CD1c-positive myeloid dendritic cell (primary cell): ENCODE measurements at regions not wholly inside any gene's neighbourhood (a gene's known extent, or its start where the extent isn't known, plus 50 kb on each side); places are given as distances from the start of the nearest gene placed in this dataset.

Experiments
- DNase-seq: peaks from one replicate; pipeline ENCODE4 v3.0.0-alpha.2; 2016; ENCODE audit errors: extremely low spot score

DNA sequence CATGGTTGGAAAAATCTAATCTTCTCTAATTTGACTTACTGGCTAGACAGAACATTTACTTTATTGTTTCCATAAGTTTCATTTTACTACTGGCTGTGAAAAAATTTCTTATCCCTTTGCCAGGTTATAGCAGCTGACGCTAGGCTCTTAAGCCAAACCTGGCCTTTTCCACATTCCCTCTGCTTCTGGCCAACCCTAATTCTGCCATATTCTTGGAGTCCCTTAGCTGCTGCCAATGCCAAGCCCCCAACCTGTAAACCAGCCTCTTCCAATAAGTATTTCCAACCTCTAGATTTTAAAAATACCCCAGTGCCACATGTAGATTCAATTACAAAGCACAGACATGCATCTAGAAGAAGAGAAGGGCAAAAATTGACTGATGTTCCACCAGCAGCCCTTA is 452.3 kb upstream of the MEX3C start:
- DNase-seq, result no peak

DNA sequence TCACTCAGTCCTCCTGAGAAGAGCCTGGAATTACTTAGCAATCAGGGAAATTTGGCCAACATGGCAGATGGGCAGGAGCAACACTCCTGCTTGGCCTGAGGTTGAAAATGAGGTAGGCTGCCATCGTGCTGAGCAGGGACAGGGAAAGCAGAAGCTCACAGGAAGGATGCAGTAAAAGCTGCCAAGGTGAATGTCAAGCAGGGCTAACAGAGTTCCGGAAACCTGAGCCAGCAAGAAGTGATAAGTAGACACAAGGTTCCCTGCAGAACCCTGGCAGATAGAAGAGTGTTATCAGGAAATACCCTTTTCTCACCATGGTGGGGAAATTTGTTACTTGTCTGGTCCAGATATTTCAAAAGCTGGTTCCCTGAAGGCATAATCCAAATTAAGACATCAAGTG is 454.3 kb upstream of the MEX3C start:
- DNase-seq, result no peak

DNA sequence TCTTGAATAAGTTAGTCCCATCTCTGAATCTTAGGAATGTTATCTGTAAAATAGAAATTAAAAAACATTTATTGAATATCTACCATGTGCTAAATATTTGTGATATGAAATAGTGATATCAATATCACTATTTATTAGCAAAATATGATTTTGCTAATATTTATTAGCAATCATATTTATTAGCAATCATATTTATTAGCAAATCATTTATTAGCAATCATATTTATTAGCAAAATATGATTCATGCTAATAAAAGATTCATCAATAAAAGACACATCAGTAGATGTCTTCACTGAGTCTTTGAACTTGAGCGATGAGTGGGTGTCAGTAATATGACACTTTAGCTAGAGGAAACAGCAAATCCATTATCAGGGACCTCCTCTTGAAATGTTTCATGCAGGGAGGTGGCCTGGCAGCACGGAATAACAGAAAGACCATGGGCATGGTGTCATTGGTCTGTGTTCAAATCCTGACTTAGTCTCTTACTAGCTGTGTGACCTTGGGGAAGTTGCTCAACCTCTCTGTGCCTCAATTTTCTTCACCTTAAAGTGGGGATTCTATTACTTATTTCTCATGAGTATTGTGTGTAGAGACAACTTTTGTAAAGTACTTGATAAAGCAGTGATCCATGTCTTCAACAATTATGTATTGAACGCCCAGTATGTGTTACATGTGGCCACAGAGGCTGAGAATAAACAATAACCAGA is 456.2 kb upstream of the MEX3C start:
- no peak for DNase-seq

DNA sequence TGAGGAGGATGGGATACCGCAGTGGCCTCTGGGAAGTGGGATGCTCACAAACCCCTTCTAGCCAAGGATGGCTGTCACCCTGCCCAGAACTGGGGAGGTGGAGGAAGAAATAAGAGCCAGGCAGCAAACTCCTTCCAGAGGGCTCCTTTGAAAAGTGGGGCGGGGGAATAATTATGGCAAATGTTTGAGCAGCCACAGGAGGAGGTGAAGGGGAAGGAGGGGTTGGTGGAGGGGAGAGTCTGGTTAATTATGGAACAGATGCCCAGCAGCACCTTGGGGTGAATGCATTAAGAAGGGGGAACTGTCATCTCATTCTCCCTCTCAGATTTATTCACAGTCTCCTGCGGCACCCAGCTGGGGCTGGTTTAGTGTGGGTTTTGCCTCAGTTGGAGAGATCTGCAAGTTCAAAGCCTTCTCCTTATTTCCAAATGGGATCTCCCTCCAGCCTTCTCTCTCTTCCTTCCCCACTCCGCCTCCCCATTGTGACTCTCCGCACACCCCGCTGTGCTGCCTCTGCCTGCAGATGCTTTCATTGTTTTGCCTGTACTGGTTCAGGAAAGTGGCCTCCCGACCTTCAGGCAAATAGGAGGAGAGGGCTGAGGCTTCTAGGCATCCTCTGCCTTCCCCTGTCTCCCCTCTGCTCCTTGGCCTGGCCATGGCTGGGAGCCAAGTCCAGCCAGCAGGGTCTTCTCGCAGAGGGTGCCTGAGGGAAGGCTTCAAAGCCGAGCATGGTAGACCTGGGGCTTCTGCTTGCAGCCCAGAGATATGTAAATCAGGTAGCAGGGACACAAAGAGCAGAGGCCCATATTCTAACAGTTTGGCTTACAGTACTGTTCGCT is 457.2 kb upstream of the MEX3C start:
- no peak for DNase-seq

DNA sequence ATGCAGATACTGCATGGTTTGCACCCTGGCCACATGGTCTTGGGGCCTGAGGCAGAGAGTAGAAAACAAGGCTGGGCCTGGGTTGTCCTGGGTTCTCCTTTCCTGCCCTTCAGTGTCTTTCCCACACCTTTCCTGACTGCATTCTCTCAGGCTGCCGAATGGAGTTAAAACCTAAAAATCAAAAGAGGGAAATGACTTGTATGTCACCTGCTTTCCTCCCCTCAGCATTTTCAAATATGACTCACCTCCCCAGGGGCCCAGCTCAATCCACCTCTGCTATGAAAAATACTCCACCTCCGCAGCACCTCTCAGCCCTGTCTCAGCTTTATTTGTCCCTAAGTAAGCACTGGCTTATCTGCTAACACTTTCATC is 457.8 kb upstream of the MEX3C start:
- no peak for DNase-seq

DNA sequence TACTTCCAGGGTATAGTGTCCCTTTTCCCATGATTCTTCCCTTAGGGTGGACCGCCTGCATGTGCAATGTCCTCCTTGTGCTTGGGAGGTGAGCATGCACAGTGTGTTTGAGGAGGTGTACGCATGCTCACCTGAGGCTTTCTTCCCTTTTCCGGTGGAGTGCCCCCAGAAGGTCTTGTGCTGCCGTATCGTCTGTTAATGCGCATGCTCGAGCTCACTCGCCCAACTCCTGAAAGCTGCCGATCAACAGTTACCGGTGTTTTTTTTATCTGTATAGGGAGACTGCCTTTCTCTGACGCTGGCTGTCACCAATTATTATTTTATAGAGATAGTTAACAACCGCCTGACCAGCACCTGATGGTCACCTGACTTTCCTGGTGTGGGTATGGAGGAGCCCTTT is 458.8 kb upstream of the MEX3C start:
- DNase-seq, result no peak

DNA sequence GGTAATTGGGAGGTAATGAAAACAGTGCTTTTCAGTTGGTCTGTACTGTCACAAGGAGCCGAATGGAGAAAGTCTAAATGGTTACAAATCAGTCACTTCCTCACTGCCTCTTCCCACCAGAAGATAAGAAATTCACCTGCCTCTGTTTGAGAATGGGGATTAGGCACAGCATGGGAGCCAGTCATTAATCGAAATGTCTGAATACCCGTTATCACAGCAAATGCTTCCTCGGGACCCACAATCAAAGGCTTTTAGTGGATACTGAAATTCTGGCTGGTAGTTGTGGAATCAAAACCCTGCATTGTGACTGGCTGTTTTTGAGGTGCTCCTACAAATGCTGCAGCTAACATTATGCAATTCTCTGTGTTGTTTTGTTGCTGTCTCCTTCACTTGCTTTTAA is 461.0 kb upstream of the MEX3C start:
- no peak for DNase-seq

DNA sequence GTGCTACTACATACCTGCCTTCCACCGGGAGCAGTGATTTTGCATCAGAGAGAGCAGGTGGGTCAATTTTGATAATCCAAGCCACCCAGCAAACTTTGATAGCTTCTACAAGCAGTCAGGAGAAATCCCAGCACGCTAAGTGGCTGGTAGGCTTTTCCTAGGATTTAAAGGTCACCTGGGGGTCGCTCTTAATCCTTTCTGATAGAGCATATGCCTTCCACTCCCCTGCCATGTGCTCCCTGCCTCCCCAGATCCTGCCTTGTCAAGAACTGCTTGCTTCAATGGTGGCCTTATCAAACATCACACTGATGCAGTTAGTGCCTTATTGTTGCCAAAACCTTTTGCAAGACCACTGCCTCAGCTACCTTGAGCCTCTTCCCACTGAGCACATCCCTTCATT is 462.3 kb upstream of the MEX3C start:
- DNase-seq, result no peak

DNA sequence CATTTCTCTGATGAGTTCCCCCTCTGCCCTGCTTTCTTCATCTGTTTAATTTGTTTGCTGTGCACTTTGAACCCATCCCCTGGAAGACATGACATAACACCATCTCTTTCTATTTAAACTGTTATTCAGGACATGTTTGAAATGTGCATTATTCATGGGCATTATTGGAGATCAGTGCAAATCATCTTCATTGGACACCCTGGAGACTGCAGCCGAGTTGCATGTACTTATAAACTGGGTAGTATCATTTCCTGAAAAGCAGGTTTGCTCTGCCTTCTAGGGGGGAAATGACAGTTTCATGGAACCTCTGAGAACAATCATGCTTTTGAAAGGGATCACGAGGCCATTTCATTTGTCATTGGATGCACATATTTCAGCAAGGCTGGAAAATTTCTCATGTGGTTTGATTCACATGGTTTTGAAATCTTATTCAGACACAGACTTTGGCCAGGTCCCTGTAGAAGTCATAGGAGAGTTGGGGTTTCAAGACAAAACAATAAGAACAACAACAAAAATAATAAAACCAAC is 462.8 kb upstream of the MEX3C start:
- no peak for DNase-seq

DNA sequence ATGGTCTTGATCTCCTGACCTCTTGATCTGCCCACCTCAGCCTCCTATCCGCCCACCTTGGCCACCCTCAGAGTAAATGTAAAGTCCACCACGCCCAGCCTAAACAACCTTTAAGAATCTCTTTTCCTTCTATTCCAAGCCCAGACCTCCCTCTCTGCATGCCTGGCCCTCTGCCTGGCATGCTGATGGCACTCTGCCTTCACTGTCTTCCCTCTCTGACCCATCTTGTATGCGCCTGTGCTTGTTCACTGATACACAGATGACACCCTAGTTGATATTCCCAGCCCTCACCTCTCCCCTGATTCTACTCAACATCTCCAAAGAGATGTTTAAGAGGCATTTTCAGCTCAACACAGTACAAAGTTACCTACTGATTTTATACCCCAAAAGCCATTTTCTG is 466.8 kb upstream of the MEX3C start:
- no peak for DNase-seq

DNA sequence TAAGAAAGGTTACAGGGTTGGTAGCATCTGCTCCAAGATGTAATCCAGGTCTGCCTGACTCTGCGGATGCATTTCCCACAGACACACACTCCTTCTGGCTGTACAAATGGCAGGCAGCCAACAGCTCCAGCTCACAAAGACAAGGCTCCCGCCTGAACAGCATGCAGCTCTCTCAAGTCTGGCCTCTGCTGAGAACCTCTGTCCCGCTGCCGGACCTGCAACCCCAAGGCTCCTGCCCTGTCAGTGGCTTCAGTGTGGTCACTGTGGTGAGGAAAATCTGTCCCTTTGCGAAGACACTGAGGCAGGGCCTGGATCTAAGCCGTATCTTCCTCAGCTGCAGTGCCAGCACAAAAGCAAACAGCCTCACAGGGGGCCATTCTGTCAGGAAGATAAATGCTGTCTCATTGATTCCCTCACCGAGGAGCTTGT is 469.3 kb upstream of the MEX3C start:
- DNase-seq, result no peak

DNA sequence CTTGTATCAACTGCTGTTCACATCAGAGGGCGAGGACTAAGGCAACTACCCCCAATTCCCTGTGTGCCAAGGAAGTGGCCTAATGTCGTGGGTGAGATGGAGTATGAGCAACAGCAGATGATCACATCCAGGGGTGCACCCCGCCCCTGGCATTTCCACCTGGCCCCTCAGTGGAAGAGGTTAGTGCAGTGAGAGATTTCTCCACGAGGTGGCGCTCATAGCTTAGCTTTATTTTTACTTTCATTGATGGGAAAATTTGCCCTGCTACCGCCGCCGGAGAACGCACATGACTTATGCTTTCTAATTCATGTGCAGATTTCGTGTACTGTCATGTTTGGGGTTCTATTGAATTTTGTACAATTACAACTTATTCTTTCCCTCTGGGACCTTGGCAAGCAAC is 470.6 kb upstream of the MEX3C start:
- DNase-seq, result peak; percentile 46

DNA sequence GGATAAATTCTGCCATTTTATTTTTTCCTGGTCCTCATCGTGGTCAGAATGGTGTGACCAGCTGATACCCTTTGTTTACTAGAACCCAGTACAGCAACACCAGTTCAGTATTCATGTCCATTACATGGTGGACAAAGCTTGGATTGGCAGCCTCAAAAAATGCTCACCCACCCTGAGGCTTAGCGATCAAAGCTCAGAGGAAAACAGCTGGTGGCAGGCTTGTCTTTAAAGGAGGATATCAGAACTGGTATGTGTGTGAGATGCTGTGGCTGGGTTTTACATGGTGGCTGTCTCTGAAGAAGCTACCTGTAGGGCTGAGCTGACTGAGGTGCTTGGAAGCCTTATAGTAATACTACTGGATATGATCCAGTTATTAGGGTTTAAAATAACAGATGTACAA is 471.1 kb upstream of the MEX3C start:
- DNase-seq, result no peak

DNA sequence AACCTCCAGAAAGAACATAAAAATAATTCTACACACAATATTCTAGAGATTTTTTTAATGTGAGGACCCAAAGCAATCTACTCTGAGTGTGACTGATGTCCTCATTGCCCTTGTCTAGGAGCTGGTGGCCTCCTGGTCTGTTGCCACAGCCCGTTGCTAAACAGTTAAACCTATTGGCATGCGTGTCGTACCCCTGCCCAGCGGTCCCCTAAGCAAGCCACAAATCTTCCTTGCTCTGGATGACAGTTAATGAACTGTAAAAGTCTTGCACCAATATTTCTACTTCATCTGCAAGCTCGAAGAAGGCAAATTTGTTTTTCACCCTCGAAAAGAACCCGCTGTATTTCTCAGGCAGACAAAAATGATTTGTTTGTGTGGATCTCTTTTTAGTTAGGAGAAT is 489.1 kb upstream of the MEX3C start:
- no peak for DNase-seq

DNA sequence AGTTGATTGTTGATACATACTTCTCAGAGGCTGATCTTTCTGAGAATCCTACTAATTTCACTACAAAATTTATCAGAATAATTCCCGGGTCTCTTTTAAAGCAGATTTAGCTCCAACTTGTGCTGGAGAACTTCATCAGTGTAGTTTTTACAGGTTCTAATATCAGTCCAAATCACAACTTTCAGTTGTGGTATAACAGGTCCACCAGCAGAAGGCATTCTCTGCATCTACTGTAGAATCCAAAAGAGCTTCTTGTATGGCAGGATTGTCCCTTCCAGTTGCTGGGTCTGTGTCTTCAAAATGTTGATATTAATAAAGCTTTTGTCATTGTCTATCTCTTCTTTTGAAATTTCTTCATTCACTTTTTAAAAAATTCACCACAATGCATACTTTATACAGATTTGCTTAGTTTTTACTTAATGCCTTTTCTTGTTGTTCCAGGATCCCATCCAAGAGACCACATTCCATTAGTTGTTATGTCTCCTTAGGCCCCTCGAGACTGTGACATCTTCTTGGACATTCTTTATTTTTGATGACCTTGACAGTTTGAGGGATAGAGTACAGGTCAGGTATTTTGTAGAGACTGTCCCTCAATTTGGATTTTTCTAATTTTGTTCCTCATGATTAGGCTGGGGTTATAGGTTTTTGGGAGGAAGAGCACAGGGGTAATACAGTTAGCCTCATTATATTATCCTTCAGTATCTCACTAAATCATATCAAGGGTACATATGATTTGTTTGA is 490.5 kb upstream of the MEX3C start:
- DNase-seq, result no peak

DNA sequence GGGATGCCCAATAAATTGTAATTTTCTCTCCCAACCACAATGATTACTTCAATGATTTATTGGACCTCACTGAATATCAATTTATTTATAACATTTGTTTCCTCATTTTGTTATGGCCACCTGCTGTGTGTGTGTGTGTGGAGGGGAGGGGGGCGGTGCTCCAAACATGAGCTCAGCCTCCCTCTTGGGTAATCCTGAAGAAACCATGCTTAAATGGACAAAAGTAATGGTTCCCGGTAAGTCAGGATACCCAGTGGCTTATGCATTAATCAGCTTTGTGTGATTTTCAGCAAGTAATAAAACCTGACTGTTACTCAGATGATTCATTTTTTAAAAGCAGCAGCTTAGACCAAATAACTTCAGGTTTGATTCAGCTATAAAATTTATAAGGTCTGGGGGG is 495.1 kb upstream of the MEX3C start:
- DNase-seq, result no peak

DNA sequence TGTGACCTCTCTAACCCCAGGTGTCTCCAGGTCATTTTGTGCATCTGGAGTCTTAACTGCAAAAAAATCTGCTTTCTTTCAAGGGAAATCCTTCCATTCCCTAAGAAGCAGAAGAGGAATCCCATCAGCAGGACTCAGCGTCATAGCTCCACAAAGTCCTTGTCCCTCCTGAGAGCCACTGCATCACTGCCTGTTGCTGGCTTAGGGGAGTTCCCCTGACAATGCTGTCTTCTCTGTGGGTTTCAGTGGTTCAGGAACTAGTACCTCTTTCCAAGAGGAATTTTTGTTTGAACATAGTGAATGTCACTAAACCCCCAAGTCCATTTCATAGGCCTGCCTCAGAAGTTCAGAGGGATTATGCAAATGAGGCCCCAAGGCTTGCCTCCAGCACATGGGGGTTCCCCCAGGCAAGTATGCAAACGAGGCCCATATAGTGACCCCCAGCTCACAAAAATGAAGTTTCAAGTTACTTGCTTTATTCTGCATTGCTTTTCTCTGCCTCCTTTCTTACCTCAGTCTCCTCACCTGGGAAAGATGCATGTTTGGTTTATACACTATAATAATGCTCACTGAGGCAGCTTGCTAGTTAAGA is 513.9 kb upstream of the MEX3C start:
- DNase-seq, result no peak

DNA sequence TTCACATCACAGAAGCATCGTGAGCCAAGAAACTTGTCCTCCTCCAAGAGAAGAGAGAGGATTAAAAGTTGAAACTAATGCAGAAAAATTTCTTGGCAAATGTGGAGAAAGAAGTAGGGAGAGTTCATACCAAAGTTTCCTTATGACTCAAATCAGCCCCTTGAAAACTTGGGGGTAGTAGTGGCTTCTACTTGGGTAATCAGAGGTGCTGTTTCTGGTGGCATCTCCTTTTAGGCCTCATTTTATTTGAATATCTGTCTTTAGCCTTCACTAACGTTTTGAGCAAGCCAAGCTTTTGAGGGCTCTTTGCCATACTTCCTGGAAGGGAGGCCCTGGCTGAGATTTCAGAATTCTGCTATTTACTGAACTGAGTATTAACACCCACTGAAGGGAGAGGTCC is 515.3 kb upstream of the MEX3C start:
- DNase-seq, result no peak

DNA sequence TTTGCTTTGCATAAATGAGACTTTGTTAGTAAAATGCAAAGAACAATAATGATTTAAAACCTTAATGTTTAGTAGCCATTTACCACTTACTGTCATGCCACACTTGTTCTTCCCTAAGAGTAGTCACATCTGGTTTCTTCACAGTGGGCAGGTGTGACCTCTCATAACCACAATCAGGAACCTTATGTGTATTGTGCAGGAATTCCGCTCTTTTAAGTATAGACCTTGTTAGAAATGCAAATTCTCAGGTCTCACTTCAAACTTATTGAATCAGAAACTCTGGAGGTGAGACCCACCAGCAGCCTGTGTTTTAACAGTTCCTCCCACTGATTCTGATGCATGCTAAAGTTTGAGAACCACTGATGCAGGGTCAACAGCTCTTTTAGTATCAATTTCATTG is 518.8 kb upstream of the MEX3C start:
- no peak for DNase-seq

DNA sequence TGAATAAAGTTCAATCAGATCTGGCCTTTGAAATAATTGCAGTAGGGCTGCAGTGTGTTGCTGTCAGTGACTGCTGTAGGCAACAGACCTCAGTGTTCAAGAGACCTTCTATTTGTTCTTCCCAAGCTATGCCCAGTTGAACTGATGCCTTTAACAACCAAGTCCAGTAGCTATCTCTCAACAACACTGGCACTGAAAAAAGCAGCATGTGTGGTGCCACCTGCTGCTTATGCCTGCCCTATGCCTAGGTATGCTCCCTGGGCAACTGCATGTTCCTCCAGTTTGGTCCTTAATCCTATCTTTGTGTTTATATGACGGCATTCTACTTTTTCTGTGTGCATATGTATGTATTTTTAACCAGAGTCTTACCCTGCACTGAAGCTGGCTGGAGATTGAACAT is 523.9 kb upstream of the MEX3C start:
- DNase-seq, result no peak

DNA sequence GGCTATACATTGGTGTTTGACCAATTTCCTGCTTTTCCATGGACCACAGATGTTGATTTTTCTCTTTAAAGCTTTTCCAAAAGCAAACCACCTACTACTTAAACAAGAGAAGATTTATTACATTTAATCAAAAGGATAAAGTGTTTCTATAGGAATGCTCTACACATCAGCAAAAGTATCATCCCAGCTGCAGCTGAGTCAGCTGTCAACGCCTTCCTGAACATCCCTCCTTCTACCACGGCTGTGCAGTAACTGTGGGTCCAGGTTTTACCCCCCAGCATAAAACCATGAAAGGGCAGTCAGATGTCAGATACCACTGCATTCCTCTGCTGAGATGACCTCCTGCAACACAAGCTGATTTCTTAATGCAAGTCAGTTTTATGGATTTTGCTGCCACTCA is 524.5 kb upstream of the MEX3C start:
- no peak for DNase-seq
